Renal cortical epithelial cell (primary cell): ENCODE measurements at regions not wholly inside any gene's neighbourhood (a gene's known extent, or its start where the extent isn't known, plus 50 kb on each side); places are given as distances from the start of the nearest gene placed in this dataset.

Source experiments
- DNase-seq: peaks from one replicate; pipeline ENCODE4 v3.0.0-alpha.2; 2011; ENCODE audit warnings: low read depth

DNA sequence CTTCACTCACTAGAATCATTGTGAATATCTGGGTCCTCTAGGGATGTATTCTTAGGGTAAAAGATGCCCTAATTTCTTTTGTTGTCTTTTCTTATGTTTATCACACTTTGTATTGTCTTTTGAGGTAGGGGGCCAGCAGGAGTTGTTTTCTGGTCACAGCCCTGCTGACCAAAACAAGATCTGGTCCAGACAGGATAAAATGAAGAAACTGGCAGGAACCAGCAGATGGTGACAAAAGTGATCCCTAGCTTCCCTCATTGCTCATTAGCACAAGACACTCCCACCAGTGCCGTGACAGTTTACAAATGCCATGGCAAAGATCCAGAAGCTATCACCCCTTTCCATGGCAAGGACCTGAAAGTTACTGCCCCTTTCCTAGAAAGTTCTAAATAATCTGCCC, 81.7 kb upstream of the CCDC85A start:
- no peak for DNase-seq

DNA sequence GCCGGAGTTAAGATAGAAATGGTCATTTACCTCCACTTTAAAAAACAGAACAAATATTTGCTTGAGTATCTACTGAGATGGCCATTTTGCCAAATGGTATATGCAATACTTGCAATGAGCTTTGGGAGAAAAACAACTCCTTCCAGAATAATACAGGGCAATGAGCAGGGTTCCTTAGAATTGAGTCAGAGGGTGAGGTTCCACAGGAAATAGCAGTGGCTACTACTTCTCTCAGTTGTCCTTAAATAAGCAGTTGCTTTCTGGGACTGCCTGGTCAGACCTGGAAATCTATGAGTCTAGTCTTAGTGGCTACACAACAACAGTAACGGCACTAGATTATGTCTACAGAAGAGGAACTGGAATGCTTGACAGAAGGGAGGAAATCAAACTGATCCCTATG, 80.9 kb upstream of the CCDC85A start:
- DNase-seq: no peak

DNA sequence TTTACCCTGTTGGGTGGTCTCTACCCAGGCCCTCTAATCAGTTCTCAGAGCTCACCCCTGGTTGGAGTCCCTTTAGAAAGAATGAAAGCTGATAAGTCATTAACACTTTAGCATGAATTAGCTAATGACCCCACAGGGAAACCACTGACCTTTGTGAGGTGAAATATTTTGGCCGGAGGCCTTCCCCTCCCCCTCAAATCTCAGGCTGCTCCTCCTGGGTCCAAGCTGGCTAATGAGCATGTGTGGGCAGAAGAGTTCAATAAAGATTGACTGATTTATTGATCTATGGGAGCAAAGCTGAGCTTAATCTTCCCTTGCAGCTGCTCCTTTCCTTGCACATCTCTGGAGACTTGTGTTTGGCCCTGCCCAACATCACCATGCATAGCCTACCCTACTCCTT, 78.8 kb upstream of the CCDC85A start:
- no peak for DNase-seq

DNA sequence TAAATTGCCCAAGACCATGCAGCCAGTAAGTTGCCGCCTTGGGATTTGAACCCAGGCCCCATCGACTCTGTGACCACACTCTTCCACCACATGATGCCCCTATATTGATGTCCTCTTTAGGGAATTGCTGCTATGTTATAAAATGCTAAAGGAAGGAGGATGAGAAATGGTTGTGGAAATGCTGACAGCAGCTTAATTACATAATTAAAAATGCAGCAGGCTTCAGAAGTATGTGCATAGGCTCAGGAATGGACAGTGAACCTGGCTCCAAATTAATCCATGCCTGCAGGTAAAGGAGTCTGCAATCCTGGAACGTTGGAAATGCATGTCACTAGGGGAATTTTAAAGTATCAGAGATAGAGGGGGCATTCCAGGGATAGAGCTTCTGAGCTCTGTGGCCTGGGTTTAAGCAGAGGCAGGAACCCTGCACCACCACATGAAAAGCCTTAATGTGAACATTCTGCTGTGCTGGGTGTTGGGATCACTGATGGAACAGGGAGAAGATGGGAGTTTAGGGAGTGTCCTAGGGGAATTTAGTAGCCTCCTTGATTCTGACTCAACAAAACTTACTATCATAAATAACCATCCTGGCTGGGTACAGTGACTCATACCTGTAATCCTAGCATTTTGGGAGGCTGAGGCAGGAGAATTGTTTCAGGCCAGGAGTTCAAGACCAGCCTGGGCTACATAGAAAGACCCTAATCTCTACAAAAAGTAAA, 76.1 kb upstream of the CCDC85A start:
- DNase-seq: no peak

DNA sequence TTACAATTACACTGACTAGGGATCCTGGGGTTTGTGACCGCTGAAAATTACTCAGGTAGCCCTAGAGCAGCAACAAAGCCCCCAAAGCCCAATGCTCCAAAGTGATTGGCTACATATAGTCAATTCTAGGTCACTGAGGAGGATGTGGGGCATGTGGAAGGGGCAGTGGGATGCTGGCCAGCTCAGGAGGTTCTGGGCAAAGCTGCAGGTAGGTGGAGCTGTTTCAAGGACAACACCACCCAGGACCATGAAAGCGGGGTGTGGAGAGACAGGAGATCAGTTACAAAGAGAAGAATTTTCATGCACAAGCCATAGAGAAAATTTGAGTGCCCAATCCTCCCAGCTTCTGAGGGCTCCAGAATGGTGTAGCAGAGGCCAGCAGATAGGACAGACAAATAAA, 75.0 kb upstream of the CCDC85A start:
- DNase-seq: no peak

DNA sequence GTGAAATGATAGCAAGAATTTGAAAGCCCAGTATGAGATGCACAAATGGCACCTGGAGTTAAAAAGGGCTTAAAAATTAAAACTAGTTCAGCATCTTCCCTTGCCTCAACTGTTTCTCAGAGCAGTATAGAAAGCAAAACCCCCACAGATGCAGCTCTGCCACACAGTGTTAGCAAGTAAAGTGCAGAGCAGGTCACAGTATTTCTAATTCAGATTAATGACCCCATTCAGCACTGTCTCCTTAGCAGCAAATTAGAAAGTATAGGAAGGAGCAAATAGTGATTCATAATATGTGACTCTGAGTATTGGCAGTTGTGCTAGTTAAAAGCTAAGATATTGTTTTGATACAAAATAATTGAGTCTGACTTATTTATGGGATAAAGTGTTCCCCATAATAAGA, 73.8 kb upstream of the CCDC85A start:
- DNase-seq: no peak

DNA sequence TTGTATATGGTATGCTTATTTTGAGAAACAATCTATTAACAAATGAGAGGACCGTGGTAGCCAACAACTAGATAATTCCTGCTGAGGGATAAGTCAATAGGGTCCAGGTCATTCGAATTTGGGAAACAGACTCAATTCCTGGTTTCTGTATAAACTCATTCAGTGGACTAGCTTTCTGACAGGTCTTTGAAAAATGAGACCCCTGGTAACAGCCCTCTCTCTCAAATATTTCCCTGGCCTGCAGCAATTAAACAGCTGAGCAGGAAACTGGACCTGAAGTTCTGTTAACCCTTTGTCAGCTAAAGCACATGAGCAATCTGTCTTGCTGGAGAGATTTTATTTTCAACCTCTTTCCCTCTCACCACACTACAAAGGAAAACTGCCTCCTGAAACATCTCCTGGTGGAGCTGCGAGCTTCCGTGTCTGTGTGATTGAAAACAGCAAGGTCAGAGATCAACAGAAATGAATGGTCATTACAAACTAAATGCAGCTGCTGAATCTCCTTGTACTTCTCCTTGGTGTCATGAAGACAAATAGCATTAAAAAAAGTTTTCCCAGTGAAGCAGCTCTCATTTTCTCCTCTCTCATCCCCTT, 70.3 kb upstream of the CCDC85A start:
- DNase-seq: no peak

DNA sequence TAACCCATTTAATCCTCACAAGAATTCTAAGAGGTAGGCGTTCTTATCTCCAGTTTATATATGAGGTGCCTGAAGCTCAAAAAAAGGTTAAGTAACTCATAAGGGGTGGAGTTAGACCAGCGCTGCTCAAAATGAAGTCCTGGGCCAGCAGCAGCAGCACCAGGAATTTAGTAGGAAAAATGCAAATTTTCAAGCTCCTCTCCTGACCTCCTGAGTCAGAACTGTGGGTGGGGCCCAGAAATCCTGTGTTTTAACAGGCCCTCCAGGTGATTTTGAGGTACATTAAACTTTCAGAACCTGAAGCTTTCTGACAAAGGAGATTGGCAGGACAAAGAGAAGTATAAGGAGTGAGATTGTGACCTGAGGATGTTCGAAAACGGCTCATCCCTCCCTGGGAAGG, 66.0 kb upstream of the CCDC85A start:
- DNase-seq: no peak

DNA sequence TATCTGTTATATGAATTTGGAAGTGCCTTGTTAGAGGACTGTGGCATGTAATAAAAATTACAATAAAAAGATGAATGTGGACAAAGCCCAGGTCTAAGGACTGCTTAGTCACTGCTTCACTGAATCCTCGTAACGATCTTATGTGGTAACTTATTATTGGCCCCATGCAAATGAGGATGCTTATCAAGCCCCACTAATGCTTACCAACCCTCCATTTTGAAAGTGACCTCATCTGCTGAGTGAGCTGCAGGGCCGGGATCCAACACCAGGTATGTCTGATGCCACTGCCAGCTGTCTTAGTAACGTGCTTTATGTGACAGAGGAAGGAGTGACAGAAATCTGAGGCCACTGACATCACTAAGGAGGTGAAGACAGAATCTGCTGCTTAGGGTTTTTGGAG, 65.3 kb upstream of the CCDC85A start:
- no peak for DNase-seq

DNA sequence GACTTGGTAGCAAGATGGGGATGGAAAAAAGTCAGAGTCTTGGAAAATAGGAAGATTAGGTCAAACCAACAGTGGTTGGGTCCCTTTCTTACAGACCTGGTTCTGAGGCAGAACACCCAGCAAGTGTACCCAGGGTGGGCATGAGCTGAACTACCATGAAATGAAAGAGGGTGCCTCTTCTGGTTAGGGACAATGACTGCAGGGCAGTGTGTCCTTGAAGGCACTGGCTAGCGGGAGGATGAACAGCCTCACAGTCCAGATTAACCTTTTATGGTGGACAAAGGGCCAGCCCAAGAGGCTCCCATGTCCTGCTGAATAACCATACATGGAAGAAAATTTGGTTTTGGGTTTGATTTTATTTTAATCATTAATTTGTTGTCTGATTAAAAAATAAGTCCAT, 61.8 kb upstream of the CCDC85A start:
- DNase-seq: no peak

DNA sequence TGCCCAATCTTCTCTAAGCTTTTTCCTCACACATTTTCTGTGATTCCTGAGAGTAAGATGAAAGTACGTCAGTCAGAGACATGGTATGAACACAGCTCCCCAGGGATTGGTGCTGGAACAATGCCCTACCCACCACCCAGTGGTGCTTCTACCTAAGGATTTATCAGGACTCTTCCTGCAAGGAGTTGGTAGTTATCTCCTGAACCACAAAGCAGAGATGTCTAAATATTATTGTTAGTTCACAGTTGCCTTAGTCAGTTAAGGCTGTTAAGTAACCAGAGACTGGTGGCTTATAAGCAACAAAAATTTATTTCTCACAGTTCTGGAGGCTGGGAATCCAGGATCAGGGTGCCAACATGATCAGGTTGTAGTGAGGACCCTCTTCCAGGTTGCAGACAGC, 60.3 kb upstream of the CCDC85A start:
- no peak for DNase-seq

DNA sequence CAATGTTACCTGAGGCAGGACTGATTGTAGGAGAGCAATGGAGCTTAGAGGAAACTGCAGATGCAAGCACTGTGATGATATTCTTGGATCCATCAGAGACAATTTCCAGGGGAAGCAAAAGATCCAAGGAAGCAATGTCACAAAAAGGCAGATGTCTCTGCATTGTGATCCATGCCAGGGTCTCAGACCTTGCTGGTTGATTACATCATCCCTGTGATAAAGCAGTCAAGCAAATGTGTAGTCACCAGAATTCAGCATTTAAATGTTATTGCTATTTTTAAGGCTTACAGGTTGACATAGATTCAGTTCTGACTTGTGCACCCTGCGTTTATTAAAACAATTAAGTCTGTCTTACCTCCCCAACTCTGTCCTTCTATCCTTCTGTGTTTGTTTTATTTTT, 56.8 kb upstream of the CCDC85A start:
- no peak for DNase-seq

DNA sequence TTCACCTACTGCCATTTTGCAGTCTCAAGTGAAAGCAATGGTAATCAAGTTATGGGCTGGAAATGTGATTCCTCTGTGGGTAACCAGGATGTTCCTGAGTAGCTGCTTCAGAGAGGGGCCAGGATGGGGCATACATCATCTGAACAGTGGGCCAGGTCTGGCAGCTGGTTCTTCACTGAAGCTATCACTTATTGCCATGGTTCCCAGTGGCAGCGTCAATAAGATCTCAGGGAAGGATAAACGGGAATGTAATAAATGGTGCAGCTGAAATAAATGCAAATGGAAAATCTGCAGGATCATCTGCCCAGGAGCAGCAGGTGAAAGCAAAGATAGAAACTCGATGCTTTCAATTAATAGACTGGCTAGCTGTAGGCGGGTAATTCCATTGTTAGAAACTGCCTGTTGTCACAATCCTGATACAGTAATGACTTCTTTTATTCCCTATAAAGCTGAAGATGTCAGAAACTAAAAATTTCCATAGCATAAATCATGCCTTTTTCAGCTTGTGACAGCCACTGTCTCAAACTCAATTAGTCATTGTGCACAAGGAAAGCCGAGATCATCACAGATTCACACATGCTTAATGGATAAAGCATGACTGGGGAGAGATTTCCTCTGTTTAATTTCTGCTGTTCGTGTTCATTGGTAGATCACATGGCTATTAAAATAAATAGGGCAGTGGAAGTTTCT, 56.2 kb upstream of the CCDC85A start:
- DNase-seq: no peak

DNA sequence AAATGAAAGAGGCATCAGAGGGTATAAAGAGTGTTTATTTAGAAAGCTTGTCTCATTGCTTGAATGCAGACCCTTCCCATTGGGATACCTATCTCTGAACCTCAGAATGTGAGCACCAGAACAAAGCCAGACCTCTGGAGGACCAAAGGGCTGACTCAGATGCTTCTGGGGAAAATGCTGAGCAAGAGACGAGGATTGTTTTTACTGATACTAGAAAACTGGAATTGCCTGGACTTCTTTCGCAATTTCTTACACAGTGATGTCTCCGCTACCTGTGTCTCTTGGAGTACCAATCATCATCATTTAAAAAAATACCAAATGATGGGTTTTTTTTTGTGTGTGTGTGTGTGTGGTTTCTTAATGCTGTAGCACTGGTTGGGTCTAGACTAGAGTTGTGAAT, 55.6 kb upstream of the CCDC85A start:
- no peak for DNase-seq

DNA sequence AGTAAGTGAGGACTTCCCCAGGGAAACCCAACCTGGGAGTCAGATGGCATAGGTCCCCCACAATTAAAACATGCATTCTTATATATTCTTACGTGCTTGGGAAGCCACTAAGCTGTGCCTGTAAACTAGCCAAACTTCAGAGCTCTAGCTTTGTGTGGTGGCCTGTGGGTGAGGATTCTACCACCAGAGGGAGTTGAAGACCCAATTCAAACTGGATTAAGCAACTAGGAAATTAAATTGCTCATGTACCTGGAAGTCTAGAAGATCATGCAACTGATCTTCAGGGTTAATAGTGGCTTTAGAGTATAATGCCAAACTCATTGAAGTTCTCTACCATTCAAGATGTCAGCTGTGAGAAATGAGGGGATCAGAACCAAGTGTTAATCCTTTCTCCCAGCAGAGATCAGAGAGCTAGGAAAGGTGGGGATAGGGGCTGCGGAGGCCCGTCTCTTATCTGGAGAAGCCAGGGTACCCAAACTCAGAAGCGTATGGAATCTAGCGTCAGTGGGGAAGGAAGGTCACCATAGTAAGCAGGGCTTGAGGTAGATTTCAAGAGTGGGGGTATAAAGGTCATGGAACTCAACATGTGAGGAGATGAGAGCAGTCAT, 53.2 kb upstream of the CCDC85A start:
- peak; percentile 57 for DNase-seq

DNA sequence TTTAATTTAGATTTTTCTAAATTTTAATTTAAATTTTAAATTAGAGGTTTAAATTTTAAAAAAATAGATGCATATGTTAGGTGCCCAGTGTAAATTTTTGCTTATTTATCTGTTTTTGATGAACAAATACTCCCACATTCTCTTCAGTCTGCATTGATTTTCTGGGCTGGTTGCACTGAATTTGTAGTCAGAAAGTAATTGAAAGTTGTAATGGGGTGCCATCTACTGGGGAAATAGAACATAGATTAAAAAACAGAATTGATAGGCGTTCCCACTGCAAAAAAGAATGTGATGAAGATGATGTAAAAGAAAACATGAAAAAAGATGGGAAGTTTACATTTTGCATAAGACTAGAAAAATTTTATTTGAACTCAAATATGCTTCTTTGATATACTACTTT, 51.7 kb upstream of the CCDC85A start:
- DNase-seq: peak; percentile 52

DNA sequence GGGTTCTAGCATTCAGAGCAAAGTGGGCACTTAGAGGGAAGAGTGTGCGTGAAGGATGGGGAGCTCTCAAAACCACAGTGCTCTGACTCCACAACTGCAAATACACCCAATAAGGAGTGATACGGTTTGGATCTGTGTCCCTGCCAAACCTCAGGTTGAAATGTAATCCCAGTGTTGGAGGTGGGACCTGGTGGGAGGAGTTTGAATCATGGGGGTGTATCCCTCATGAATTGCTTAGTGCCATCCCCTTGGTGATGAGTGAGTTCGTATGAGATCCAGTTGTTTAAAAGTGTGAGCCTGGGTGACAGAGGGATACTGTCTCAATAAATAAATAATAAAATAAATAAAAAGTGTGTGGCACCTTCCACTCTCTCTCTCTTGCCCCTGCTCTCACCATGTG, 50.3 kb upstream of the CCDC85A start:
- DNase-seq: peak; percentile 8

DNA sequence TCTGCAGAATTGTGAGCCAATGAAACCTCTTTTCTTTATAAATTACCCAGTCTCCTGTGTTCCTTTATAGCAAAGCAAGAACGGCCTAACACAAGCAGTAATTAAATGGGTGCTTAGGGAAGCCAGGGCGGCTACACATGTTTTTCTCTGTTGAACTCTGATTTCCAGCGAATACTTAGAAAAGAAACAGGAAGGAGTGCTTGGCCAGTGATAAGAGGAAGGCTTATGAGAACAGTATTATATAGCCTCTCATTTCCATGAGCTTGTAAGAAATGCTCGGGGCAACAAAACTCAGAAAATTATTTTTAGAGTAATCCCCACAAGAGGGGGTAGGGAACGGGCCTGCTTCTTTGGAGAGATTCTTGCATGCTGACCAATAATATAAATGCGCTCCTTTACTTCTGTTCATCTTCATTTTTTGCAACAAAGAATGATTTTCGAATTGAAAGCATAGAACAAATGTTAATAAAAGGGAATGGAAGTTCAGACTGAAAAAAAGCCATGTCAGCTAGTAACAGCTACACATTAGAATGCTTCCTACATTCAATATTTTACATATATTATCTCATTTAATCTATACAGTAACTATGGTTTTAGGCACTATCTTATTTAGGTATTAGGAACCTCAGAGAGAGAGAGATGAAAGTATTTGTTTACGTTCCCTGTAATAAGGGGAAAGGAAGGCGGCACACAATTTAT, 49.7 kb upstream of the CCDC85A start:
- no peak for DNase-seq
